SK-N-SH (cell line): ENCODE measurements at regions not wholly inside any gene's neighbourhood (a gene's known extent, or its start where the extent isn't known, plus 50 kb on each side); places are given as distances from the start of the nearest gene placed in this dataset.
A peak's percentile ranks its signal among the peaks of the same experiment; 100 is the strongest.

Experiments used
- CTCF ChIA-PET: fragments of 300-600, 350-600 bp; formaldehyde crosslinking; extraction: SDS; loops from one replicate; lab custom pipeline; 2021; lab: Yijun Ruan, JAX
- POLR2A ChIA-PET: fragments of 350-600 bp; sonication (Branson Sonifier 250); formaldehyde crosslinking; extraction: SDS; loops from one replicate; lab custom pipeline; 2020; ENCODE audit warnings: antibody characterized with exemption, inconsistent platforms; lab: Yijun Ruan, JAX
- DNase-seq: peaks from one replicate; pipeline ENCODE4 v3.0.0; 2012
- H2AFZ ChIP-seq: fragments of 200-600 bp; sonication (generic); 2 replicates; pipeline ENCODE4 v1.8.1; 2016; ENCODE audit warnings: antibody characterized with exemption, mild to moderate bottlenecking, low read depth
- H3F3A ChIP-seq: fragments of 200-600 bp; sonication (generic); replicated peaks from 2 replicates; pipeline ENCODE3; 2016; ENCODE audit warnings: antibody characterized with exemption, mild to moderate bottlenecking; ENCODE audit not compliant: insufficient read depth
- H3K27ac ChIP-seq, 2 experiments: fragments of 200-500 bp in 1 of 2; fragments of 200-600 bp in 1 of 2; sonication (Bioruptor generic) in 1 of 2; sonication (generic), shearing (Covaris generic) in 1 of 2; 2 replicates each; pipeline versions ENCODE4 v1.5.1 to v1.6.1; 2014 to 2016; ENCODE audit warnings: low read depth in 2 of 2, inconsistent platforms in 1 of 2, low read length in 1 of 2, mild to moderate bottlenecking in 1 of 2, mixed read lengths in 1 of 2
- H3K27me3 ChIP-seq: fragments of 200-600 bp; sonication (generic), shearing (Covaris generic); 2 replicates; pipeline ENCODE4 v1.6.1; 2016; ENCODE audit warnings: mixed run types; ENCODE audit not compliant: insufficient read depth
- H3K36me3 ChIP-seq, 2 experiments: fragments of 200-500 bp in 1 of 2; fragments of 200-600 bp in 1 of 2; sonication (Bioruptor generic) in 1 of 2; sonication (generic) in 1 of 2; replicated peaks in 1 of 2; 2 replicates each; pipeline versions ENCODE3 to v1.5.1; 2014 to 2016; ENCODE audit warnings: low read length in 1 of 2, mild to moderate bottlenecking in 1 of 2; ENCODE audit not compliant: insufficient read depth in 2 of 2, control insufficient read depth in 1 of 2
- H3K4me1 ChIP-seq, 2 experiments: fragments of 200-500 bp in 1 of 2; fragments of 200-600 bp in 1 of 2; sonication (Bioruptor generic) in 1 of 2; sonication (generic), shearing (Covaris generic) in 1 of 2; 2 replicates each; pipeline versions ENCODE4 v1.5.1 to v1.6.1; 2014 to 2016; ENCODE audit warnings: low read depth in 1 of 2, low read length in 1 of 2, mixed run types in 1 of 2; ENCODE audit not compliant: insufficient read depth in 2 of 2, control insufficient read depth in 1 of 2
- H3K4me2 ChIP-seq: fragments of 200-600 bp; sonication (generic), shearing (Covaris generic); 2 replicates; pipeline ENCODE4 v1.6.1; 2017; ENCODE audit warnings: mixed run types
- H3K4me3 ChIP-seq, 2 experiments: fragments of 200-500 bp in 1 of 2; fragments of 200-600 bp in 1 of 2; sonication (Bioruptor generic) in 1 of 2; sonication (generic), shearing (Covaris generic) in 1 of 2; 2 replicates each; pipeline versions ENCODE4 v1.5.1 to v1.8.1; 2014 to 2016; ENCODE audit warnings: low read depth in 2 of 2, inconsistent platforms in 1 of 2, low read length in 1 of 2, mild to moderate bottlenecking in 1 of 2, mixed read lengths in 1 of 2, moderate library complexity in 1 of 2
- H3K79me2 ChIP-seq: fragments of 200-600 bp; sonication (generic); 2 replicates; pipeline ENCODE4 v1.8.1; 2017; ENCODE audit warnings: mild to moderate bottlenecking; ENCODE audit not compliant: insufficient read depth
- H3K9ac ChIP-seq: fragments of 200-600 bp; sonication (generic); 2 replicates; pipeline ENCODE4 v1.6.1; 2017; ENCODE audit warnings: mixed run types
- H3K9me2 ChIP-seq: fragments of 200-600 bp; sonication (generic); 2 replicates; pipeline ENCODE4 v1.6.1; 2017; ENCODE audit warnings: mixed run types
- H3K9me3 ChIP-seq: fragments of 200-600 bp; sonication (generic); 2 replicates; pipeline ENCODE4 v1.6.1; 2017; ENCODE audit warnings: mixed run types, mild to moderate bottlenecking, moderate library complexity
- H4K20me1 ChIP-seq: fragments of 200-600 bp; sonication (generic); 2 replicates; pipeline ENCODE4 v1.6.1; 2017; ENCODE audit warnings: mild to moderate bottlenecking, mixed run types; ENCODE audit not compliant: insufficient read depth
- CHD2 ChIP-seq: fragments of 150-350 bp; IDR thresholded peaks from 2 replicates; pipeline ENCODE4 v1.6.1; 2018; ENCODE audit warnings: low read length; ENCODE audit not compliant: partially characterized antibody
- ELF1 ChIP-seq: IDR thresholded peaks from 2 replicates; pipeline ENCODE4 v1.4.0; 2012
- EZH2phosphoT487 ChIP-seq: fragments of 200-600 bp; sonication (generic); IDR thresholded peaks from 2 replicates; pipeline ENCODE4 v1.6.1; 2017; ENCODE audit warnings: low read depth, mixed run types, mild to moderate bottlenecking, antibody characterized with exemption, moderate library complexity, borderline replicate concordance
- FOSL2 ChIP-seq: IDR thresholded peaks from 2 replicates; pipeline ENCODE4 v1.4.0; 2012; ENCODE audit warnings: low read depth, mild to moderate bottlenecking, moderate library complexity, borderline replicate concordance
- GABPA ChIP-seq: IDR thresholded peaks from 2 replicates; pipeline ENCODE4 v1.4.0; 2012; ENCODE audit warnings: low read depth, mild to moderate bottlenecking
- GATA2 ChIP-seq: sonication (generic); formaldehyde crosslinking; IDR thresholded peaks from 2 replicates; pipeline ENCODE4 v1.5.0; 2020; ENCODE audit warnings: mild to moderate bottlenecking, missing genetic modification reagents
- IRF3 ChIP-seq: fragments of 150-350 bp; IDR thresholded peaks from 2 replicates; pipeline ENCODE4 v1.6.1; 2016; ENCODE audit warnings: mild to moderate bottlenecking, low read depth, low read length
- MAX ChIP-seq: IDR thresholded peaks from 2 replicates; pipeline ENCODE4 v1.4.0; 2012; ENCODE audit warnings: low read depth
- MEF2A ChIP-seq: IDR thresholded peaks from 2 replicates; pipeline ENCODE4 v1.4.0; 2012; ENCODE audit warnings: low read depth, borderline replicate concordance
- MXI1 ChIP-seq: IDR thresholded peaks from 2 replicates; pipeline ENCODE4 v1.6.1; 2012; ENCODE audit warnings: mild to moderate bottlenecking, low read depth, low read length, improper control_type of control experiment
- NFIC ChIP-seq: IDR thresholded peaks from 2 replicates; pipeline ENCODE4 v1.4.0; 2012; ENCODE audit warnings: borderline replicate concordance
- NRF1 ChIP-seq: IDR thresholded peaks from 2 replicates; pipeline ENCODE4 v1.6.1; 2012; ENCODE audit warnings: low read depth, mild to moderate bottlenecking, low read length
- POLR2AphosphoS5 ChIP-seq: IDR thresholded peaks from 2 replicates; pipeline ENCODE4 v1.6.1; 2012; ENCODE audit warnings: low read depth, low read length
- RAD21 ChIP-seq: IDR thresholded peaks from 2 replicates; pipeline ENCODE4 v1.6.1; 2012; ENCODE audit warnings: mild to moderate bottlenecking, low read length
- RCOR1 ChIP-seq: fragments of 150-350 bp; IDR thresholded peaks from 2 replicates; pipeline ENCODE4 v1.6.1; 2017; ENCODE audit warnings: antibody characterized with exemption, low read length
- RXRA ChIP-seq: IDR thresholded peaks from 2 replicates; pipeline ENCODE4 v1.4.0; 2012; ENCODE audit warnings: low read depth, mild to moderate bottlenecking, borderline replicate concordance
- SIN3A ChIP-seq: IDR thresholded peaks from 2 replicates; pipeline ENCODE4 v1.6.1; 2012; ENCODE audit warnings: low read depth, mild to moderate bottlenecking, low read length, moderate library complexity, borderline replicate concordance
- TAF1 ChIP-seq: IDR thresholded peaks from 2 replicates; pipeline ENCODE4 v1.6.1; 2012; ENCODE audit warnings: low read depth, mild to moderate bottlenecking, low read length, moderate library complexity, borderline replicate concordance
- USF1 ChIP-seq: IDR thresholded peaks from 2 replicates; pipeline ENCODE4 v1.4.0; 2012; ENCODE audit warnings: low read depth, borderline replicate concordance
- YY1 ChIP-seq: IDR thresholded peaks from 2 replicates; pipeline ENCODE4 v1.4.0; 2012; ENCODE audit warnings: low read depth, mild to moderate bottlenecking
- WGBS: methylation state at CpG from one replicate; pipeline ENCODE4 v1.1.6; 2017; ENCODE audit warnings: low lambda C conversion rate; 5-methylcytosine and 5-hydroxymethylcytosine counted together
- TF ChIP-seq, protein P1 (sequence below): fragments of 200-600 bp; sonication (generic); IDR thresholded peaks from 2 replicates; pipeline ENCODE4 v1.6.1; 2017; ENCODE audit warnings: antibody characterized with exemption, mild to moderate bottlenecking, moderate library complexity
- TF ChIP-seq, protein P2 (sequence below): fragments of 150-350 bp; IDR thresholded peaks from 2 replicates; pipeline ENCODE4 v1.6.1; 2017; ENCODE audit warnings: antibody characterized with exemption, low read length, low read depth, borderline replicate concordance

- POLR2A ChIA-PET, result no interaction called here
- no peaks in the 10 kb centered on the region for H3K79me2 ChIP-seq
- CTCF ChIA-PET, result no interaction called here
- no peaks in the 10 kb centered on the region; a peak in 1 of 4 replicates for H3K4me1 ChIP-seq
- peak; percentile 12 for DNase-seq
- no peak overlapping the region for H3K4me3 ChIP-seq
- no peaks in the 10 kb centered on the region for H4K20me1 ChIP-seq
- WGBS, result 71% methylated on average over 1 of the region's 1 CpG
- 0 out of 2 replicates have a peak overlapping the region, but pooled peaks have one; percentile 20 for H2AFZ ChIP-seq
- H3K36me3 ChIP-seq, result no peaks in the 10 kb centered on the region
- no peak overlapping the region for H3K4me2 ChIP-seq
- H3K9me2 ChIP-seq, result no peaks in the 10 kb centered on the region
- H3K27me3 ChIP-seq, result no peaks in the 10 kb centered on the region
- no peaks in the 10 kb centered on the region for H3K9me3 ChIP-seq
- TF ChIP-seq, protein P1, sequence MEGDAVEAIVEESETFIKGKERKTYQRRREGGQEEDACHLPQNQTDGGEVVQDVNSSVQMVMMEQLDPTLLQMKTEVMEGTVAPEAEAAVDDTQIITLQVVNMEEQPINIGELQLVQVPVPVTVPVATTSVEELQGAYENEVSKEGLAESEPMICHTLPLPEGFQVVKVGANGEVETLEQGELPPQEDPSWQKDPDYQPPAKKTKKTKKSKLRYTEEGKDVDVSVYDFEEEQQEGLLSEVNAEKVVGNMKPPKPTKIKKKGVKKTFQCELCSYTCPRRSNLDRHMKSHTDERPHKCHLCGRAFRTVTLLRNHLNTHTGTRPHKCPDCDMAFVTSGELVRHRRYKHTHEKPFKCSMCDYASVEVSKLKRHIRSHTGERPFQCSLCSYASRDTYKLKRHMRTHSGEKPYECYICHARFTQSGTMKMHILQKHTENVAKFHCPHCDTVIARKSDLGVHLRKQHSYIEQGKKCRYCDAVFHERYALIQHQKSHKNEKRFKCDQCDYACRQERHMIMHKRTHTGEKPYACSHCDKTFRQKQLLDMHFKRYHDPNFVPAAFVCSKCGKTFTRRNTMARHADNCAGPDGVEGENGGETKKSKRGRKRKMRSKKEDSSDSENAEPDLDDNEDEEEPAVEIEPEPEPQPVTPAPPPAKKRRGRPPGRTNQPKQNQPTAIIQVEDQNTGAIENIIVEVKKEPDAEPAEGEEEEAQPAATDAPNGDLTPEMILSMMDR, result no peak
- TF ChIP-seq GATA2 (CRISPR knock-in tag) (peak; percentile 41), CHD2 (no peak)
- H3K27ac ChIP-seq, result no peak overlapping the region
- no peaks in the 10 kb centered on the region for H3F3A ChIP-seq
- H3K9ac ChIP-seq, result no peak overlapping the region
Measured at GRCh38 chr1:78799926-78800325, 150.3 kb downstream of the IFI44 start.

DNA sequence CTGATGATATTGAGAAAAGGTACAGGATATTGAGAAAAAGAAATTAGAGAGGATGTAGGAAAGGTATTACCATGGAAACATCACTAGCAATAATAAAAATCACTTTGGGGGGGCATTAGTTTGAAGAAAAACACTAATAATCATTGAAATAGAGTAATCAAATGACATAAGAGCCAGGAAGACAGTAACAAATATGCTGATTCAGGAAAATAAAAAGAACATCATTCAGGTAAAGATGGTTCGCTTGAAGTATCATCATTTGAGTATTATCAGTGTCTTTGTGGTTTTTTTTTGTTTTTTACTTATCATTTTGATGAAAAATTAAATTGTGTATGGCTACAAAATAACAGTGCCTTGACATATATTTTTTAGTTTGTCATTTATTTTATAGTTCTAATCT is 164.5 kb downstream of the IFI44 start:
- WGBS, result 78% methylated on average over 1 of the region's 1 CpG
- CTCF ChIA-PET, result interaction anchor here (0.7 kb wide), 1 partner anchor 682 kb away, joined by 3 read pairs; no protein-coding TSS in a partner anchor
- Histone ChIP-seq H4K20me1 (no peaks in the 10 kb centered on the region), H3K36me3 (no peaks in the 10 kb centered on the region), H3K4me2 (no peak overlapping the region), H3K9me2 (peaks cover 4% of the 10 kb centered on the region; the same call in 1 of the 2 replicates), H3K27ac (no peak overlapping the region), H3K4me3 (no peak overlapping the region), H2AFZ (no peak overlapping the region), H3K9ac (no peak overlapping the region), H3K4me1 (no peaks in the 10 kb centered on the region), H3K27me3 (no peaks in the 10 kb centered on the region), H3K79me2 (no peaks in the 10 kb centered on the region), H3K9me3 (no peaks in the 10 kb centered on the region), H3F3A (no peaks in the 10 kb centered on the region)
- POLR2A ChIA-PET, result no interaction called here
- TF ChIP-seq MAX (no peak), NFIC (no peak), USF1 (no peak), IRF3 (no peak), CHD2 (no peak), ELF1 (no peak), POLR2AphosphoS5 (no peak), GABPA (no peak), MEF2A (no peak), YY1 (no peak), FOSL2 (no peak), EZH2phosphoT487 (no peak), SIN3A (no peak), MXI1 (no peak), NRF1 (no peak), RCOR1 (no peak), RAD21 (no peak), TAF1 (no peak), RXRA (no peak)
- TF ChIP-seq, protein P2, sequence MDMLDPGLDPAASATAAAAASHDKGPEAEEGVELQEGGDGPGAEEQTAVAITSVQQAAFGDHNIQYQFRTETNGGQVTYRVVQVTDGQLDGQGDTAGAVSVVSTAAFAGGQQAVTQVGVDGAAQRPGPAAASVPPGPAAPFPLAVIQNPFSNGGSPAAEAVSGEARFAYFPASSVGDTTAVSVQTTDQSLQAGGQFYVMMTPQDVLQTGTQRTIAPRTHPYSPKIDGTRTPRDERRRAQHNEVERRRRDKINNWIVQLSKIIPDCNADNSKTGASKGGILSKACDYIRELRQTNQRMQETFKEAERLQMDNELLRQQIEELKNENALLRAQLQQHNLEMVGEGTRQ, result no peak
- no peak for DNase-seq
